ENCODE measurements at regions not wholly inside any gene's neighbourhood (a gene's known extent, or its start where the extent isn't known, plus 50 kb on each side); places are given as distances from the start of the nearest gene placed in this dataset.

GRCh38 chr5:25027526-25027925 lies 382.7 kb upstream of the CDH10 start:
- no peak overlapping the region for H3K4me3 Mint-ChIP-seq
- no peak for DNase-seq (ENCODE audit: low read depth, low spot score)
- no peak overlapping the region for H3K27ac Mint-ChIP-seq (ENCODE audit: unreplicated experiment)
- H3K9me3 Mint-ChIP-seq = peaks cover 6% of the 10 kb centered on the region
- no peaks in the 10 kb centered on the region for H3K4me1 Mint-ChIP-seq
- H3K27me3 Mint-ChIP-seq (ENCODE audit: low read depth) = no peaks in the 10 kb centered on the region
- TF ChIP-seq CTCF (conservative IDR thresholded peaks at IDR 0.05) = no peak
- no peaks in the 10 kb centered on the region for H3K36me3 Mint-ChIP-seq (ENCODE audit: low read depth)

GRCh38 chr5:25027061-25027460 lies 382.3 kb upstream of the CDH10 start:
- no peaks in the 10 kb centered on the region for H3K36me3 Mint-ChIP-seq (ENCODE audit: low read depth)

DNA sequence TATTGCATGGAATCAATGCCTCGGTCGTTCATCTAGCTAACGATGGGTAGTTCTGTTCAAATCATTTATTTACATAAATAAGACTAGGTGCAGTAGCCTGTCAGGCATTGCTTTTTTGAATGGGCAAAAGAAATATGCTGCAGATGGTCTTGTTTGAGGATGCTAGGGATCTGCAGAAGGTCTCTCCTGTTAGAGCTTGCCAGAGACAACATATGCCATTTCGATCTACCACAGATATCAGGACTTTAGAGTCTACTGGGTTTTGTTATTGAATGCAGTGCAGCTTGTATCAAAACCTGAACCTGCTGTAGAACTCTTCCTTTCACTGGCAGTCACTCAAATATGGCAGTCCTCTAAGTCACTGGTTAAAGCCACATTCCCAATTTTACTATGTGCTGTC lies 381.1 kb upstream of the CDH10 start:
- TF ChIP-seq CTCF (conservative IDR thresholded peaks at IDR 0.05) = no peak
- H3K4me1 Mint-ChIP-seq = peaks cover 11% of the 10 kb centered on the region
- DNase-seq (ENCODE audit: low read depth, low spot score) = no peak
- no peaks in the 10 kb centered on the region for H3K27me3 Mint-ChIP-seq (ENCODE audit: low read depth)
- H3K4me3 Mint-ChIP-seq = no peak overlapping the region
- H3K9me3 Mint-ChIP-seq = peaks cover 6% of the 10 kb centered on the region
- no peaks in the 10 kb centered on the region for H3K36me3 Mint-ChIP-seq (ENCODE audit: low read depth)
- H3K27ac Mint-ChIP-seq (ENCODE audit: unreplicated experiment) = no peak overlapping the region

More at GRCh38 chr5:25027061-25027460, 382.3 kb upstream of the CDH10 start:
- peaks cover 6% of the 10 kb centered on the region for H3K9me3 Mint-ChIP-seq
- H3K27me3 Mint-ChIP-seq (ENCODE audit: low read depth) = no peaks in the 10 kb centered on the region
- peaks cover 3% of the 10 kb centered on the region for H3K4me1 Mint-ChIP-seq
- TF ChIP-seq CTCF (conservative IDR thresholded peaks at IDR 0.05) = no peak
- no peak overlapping the region for H3K27ac Mint-ChIP-seq (ENCODE audit: unreplicated experiment)
- no peak for DNase-seq (ENCODE audit: low read depth, low spot score)
- no peak overlapping the region for H3K4me3 Mint-ChIP-seq

- H3K27ac Mint-ChIP-seq (ENCODE audit: unreplicated experiment) = no peak overlapping the region
- H3K27me3 Mint-ChIP-seq (ENCODE audit: low read depth) = no peaks in the 10 kb centered on the region
- H3K9me3 Mint-ChIP-seq = peaks cover 6% of the 10 kb centered on the region
- no peak overlapping the region for H3K4me3 Mint-ChIP-seq
- peaks cover 11% of the 10 kb centered on the region for H3K4me1 Mint-ChIP-seq
- TF ChIP-seq CTCF (conservative IDR thresholded peaks at IDR 0.05) = no peak
- H3K36me3 Mint-ChIP-seq (ENCODE audit: low read depth) = no peaks in the 10 kb centered on the region
- DNase-seq (ENCODE audit: low read depth, low spot score) = no peak
Measured at GRCh38 chr5:25020454-25020853, 375.7 kb upstream of the CDH10 start.

DNA sequence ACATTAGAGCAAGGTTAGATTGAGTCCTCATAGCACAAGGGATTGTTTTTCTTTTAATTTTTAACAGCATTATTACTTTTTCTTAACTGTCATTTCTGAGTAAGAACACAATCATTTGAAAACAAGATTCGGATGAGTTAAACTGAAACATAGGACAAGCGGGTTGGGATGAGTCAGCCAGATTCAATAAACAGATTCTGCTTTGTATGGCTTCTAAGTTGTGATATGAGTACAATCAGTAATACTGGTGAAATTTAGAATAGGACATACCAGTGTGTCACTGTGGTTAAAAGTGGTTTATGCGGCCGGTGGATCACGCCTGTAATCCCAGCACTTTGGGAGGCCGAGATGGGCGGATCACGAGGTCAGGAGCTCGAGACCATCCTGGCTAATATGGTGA lies 364.3 kb upstream of the CDH10 start:
- no peaks in the 10 kb centered on the region for H3K36me3 Mint-ChIP-seq (ENCODE audit: low read depth)
- peaks cover 4% of the 10 kb centered on the region for H3K4me1 Mint-ChIP-seq
- no peak for DNase-seq (ENCODE audit: low read depth, low spot score)
- H3K4me3 Mint-ChIP-seq = no peak overlapping the region
- H3K9me3 Mint-ChIP-seq = peaks cover 9% of the 10 kb centered on the region
- no peak overlapping the region for H3K27ac Mint-ChIP-seq (ENCODE audit: unreplicated experiment)
- TF ChIP-seq CTCF (conservative IDR thresholded peaks at IDR 0.05) = no peak
- no peaks in the 10 kb centered on the region for H3K27me3 Mint-ChIP-seq (ENCODE audit: low read depth)

GRCh38 chr5:25006734-25007133 lies 362.0 kb upstream of the CDH10 start:
- H3K4me1 Mint-ChIP-seq = peaks cover 4% of the 10 kb centered on the region
- H3K27ac Mint-ChIP-seq (ENCODE audit: unreplicated experiment) = no peak overlapping the region
- DNase-seq (ENCODE audit: low read depth, low spot score) = no peak
- no peaks in the 10 kb centered on the region for H3K27me3 Mint-ChIP-seq (ENCODE audit: low read depth)
- H3K36me3 Mint-ChIP-seq (ENCODE audit: low read depth) = no peaks in the 10 kb centered on the region
- no peak overlapping the region for H3K4me3 Mint-ChIP-seq
- H3K9me3 Mint-ChIP-seq = peaks cover 13% of the 10 kb centered on the region
- peak; percentile 60 for TF ChIP-seq CTCF (conservative IDR thresholded peaks at IDR 0.05)

Data from neural crest cell (in vitro differentiated cells).